ENCODE measurements at regions not wholly inside any gene's neighbourhood (a gene's known extent, or its start where the extent isn't known, plus 50 kb on each side); places are given as distances from the start of the nearest gene placed in this dataset.

GRCh38 chr2:4501525-4501924, 798.1 kb downstream of the DCDC2C start:
- TF ChIP-seq CTCF (conservative IDR thresholded peaks at IDR 0.05; ENCODE audit: control insufficient read depth, insufficient read depth, low read depth, low read length): no peak

GRCh38 chr2:4502230-4502843, 799.0 kb downstream of the DCDC2C start:
- no peak overlapping the region for H3K4me3 ChIP-seq (ENCODE audit: control insufficient read depth, low read depth, low read length)
- no peak for TF ChIP-seq CTCF (conservative IDR thresholded peaks at IDR 0.05; ENCODE audit: control insufficient read depth, insufficient read depth, low read depth, low read length)
- DNase-seq (ENCODE audit: low read depth): no peak

More at GRCh38 chr2:4501525-4501924, 798.1 kb downstream of the DCDC2C start:
- H3K4me3 ChIP-seq (ENCODE audit: control insufficient read depth, low read depth, low read length): no peak overlapping the region
- no peak for DNase-seq (ENCODE audit: low read depth)

GRCh38 chr2:4507661-4508060, 804.3 kb downstream of the DCDC2C start:
- TF ChIP-seq CTCF (conservative IDR thresholded peaks at IDR 0.05; ENCODE audit: control insufficient read depth, insufficient read depth, low read depth, low read length): no peak
- no peak for DNase-seq (ENCODE audit: low read depth)
- no peak overlapping the region for H3K4me3 ChIP-seq (ENCODE audit: control insufficient read depth, low read depth, low read length)

- no peak for DNase-seq (ENCODE audit: low read depth)
- no peak for TF ChIP-seq CTCF (conservative IDR thresholded peaks at IDR 0.05; ENCODE audit: control insufficient read depth, insufficient read depth, low read depth, low read length)
- H3K4me3 ChIP-seq (ENCODE audit: control insufficient read depth, low read depth, low read length): no peak overlapping the region
Observed at GRCh38 chr2:4515871-4516761, 812.7 kb downstream of the DCDC2C start.

- TF ChIP-seq CTCF (conservative IDR thresholded peaks at IDR 0.05; ENCODE audit: control insufficient read depth, insufficient read depth, low read depth, low read length): no peak
Observed at GRCh38 chr2:4518596-4518995, 815.2 kb downstream of the DCDC2C start.

GRCh38 chr2:4522498-4523421, 819.4 kb downstream of the DCDC2C start:
- TF ChIP-seq CTCF (conservative IDR thresholded peaks at IDR 0.05; ENCODE audit: control insufficient read depth, insufficient read depth, low read depth, low read length): no peak
- no peak for DNase-seq (ENCODE audit: low read depth)
- no peak overlapping the region for H3K4me3 ChIP-seq (ENCODE audit: control insufficient read depth, low read depth, low read length)

More at GRCh38 chr2:4518596-4518995, 815.2 kb downstream of the DCDC2C start:
- H3K4me3 ChIP-seq (ENCODE audit: control insufficient read depth, low read depth, low read length): no peak overlapping the region
- no peak for DNase-seq (ENCODE audit: low read depth)
